SK-N-MC (cell line): ENCODE measurements at regions not wholly inside any gene's neighbourhood (a gene's known extent, or its start where the extent isn't known, plus 50 kb on each side); places are given as distances from the start of the nearest gene placed in this dataset.

Source experiments
- EZH2 ChIP-seq: fragments of 200-600 bp; sonication (generic); IDR thresholded peaks from one replicate; pipeline ENCODE4 v1.6.1; 2017; ENCODE audit warnings: antibody characterized with exemption
- POLR2AphosphoS5 ChIP-seq: IDR thresholded peaks from 2 replicates; pipeline ENCODE4 v1.6.1; 2012; ENCODE audit warnings: mild to moderate bottlenecking, low read depth, low read length, borderline replicate concordance

- TF ChIP-seq POLR2AphosphoS5 (no peak), EZH2 (no peak)
Measured at GRCh38 chr6:76466286-76466685, 393.8 kb upstream of the IMPG1 start.
